ENCODE measurements at regions not wholly inside any gene's neighbourhood (a gene's known extent, or its start where the extent isn't known, plus 50 kb on each side); places are given as distances from the start of the nearest gene placed in this dataset.

- no peak for TF ChIP-seq NFIC (IDR thresholded peaks at IDR 0.05)
- no peak for TF ChIP-seq CREB1 (IDR thresholded peaks at IDR 0.05; ENCODE audit: low read depth)
- no peak for TF ChIP-seq TAF1 (IDR thresholded peaks at IDR 0.05; ENCODE audit: low read depth)
- no peak for TF ChIP-seq REST (IDR thresholded peaks at IDR 0.05; ENCODE audit: low read depth)
- no peak for TF ChIP-seq EP300 (IDR thresholded peaks at IDR 0.05; ENCODE audit: borderline replicate concordance)
- TF ChIP-seq FOXM1 (IDR thresholded peaks at IDR 0.05; ENCODE audit: borderline replicate concordance, low read depth): no peak
- TF ChIP-seq YY1 (IDR thresholded peaks at IDR 0.05; ENCODE audit: low read depth): no peak
These were observed 114.2 kb upstream of the NT5C1B start for GRCh38 chr2:18703555-18703954.
